ENCODE measurements at regions not wholly inside any gene's neighbourhood (a gene's known extent, or its start where the extent isn't known, plus 50 kb on each side); places are given as distances from the start of the nearest gene placed in this dataset.

DNA sequence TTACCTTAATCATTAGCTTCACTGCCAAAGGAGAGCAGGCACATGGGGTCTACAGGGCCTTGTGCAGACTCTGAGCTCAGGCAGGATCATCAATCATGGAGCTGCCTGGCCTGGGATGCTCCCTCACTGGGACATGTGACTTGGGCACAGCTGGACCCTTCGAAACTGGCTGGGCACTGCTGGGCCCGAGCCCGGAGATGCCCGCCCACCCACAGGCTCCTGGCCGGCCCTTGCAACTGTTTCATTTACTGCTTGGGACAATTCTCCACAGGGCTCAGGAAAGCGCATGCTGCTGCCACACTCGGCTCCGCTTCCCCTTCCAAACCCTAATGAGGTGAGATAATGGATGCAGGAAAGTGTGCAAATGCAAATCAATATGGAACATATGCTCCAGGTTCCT lies 387.5 kb downstream of the TRIM36 start:
- Histone ChIP-seq H3K4me1 (no peaks in the 10 kb centered on the region), H3K36me3 (no peaks in the 10 kb centered on the region), H3K4me3 (no peak overlapping the region), H3K9me3 (no peaks in the 10 kb centered on the region), H3K27me3 (peaks cover 0 to 5% (median 0%) of the 10 kb centered on the region in 9 donors), H3K27ac (no peak overlapping the region)
- intact Hi-C loops (cut with DNase I) = loop anchor here in 4 of 10 donors (10.0 kb wide), 3 partner anchors 767 to 1107 kb away; no protein-coding TSS in a partner anchor
- 86 to 90% (median 88%) methylated on average over 8 of the region's 8 CpGs for WGBS, 4 donors
- TF ChIP-seq POLR2A (IDR thresholded peaks at IDR 0.05) = no peak
- TF ChIP-seq, protein P1, sequence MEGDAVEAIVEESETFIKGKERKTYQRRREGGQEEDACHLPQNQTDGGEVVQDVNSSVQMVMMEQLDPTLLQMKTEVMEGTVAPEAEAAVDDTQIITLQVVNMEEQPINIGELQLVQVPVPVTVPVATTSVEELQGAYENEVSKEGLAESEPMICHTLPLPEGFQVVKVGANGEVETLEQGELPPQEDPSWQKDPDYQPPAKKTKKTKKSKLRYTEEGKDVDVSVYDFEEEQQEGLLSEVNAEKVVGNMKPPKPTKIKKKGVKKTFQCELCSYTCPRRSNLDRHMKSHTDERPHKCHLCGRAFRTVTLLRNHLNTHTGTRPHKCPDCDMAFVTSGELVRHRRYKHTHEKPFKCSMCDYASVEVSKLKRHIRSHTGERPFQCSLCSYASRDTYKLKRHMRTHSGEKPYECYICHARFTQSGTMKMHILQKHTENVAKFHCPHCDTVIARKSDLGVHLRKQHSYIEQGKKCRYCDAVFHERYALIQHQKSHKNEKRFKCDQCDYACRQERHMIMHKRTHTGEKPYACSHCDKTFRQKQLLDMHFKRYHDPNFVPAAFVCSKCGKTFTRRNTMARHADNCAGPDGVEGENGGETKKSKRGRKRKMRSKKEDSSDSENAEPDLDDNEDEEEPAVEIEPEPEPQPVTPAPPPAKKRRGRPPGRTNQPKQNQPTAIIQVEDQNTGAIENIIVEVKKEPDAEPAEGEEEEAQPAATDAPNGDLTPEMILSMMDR (IDR thresholded peaks at IDR 0.05) = no peak
- ATAC-seq = no peak
- DNase-seq = no peak

DNA sequence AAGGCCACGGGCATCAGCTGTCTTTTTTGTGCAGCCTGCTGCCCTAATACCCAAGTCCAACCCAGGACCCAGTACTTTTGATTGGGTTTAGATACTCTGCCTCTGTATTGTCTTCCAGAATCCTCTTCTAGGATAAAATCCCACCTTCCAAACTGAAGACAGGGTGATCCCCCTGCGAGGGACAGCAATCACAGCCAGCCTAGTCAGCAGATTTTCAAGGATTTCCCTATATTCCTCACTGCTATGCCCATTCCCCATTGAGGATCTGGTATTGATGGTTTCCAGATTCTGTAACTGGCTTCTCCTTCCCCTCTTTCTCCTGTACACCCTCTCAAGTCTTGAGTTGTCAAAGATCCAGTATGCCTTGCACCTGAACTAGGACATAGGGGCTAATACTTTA lies 389.4 kb downstream of the TRIM36 start:
- Histone ChIP-seq H3K4me3 (no peak overlapping the region), H3K27me3 (peaks cover 0 to 1% (median 0%) of the 10 kb centered on the region in 9 donors), H3K9me3 (no peaks in the 10 kb centered on the region), H3K4me1 (no peaks in the 10 kb centered on the region), H3K27ac (no peak overlapping the region), H3K36me3 (no peaks in the 10 kb centered on the region)
- TF ChIP-seq, protein P1 (IDR thresholded peaks at IDR 0.05) = no peak
- TF ChIP-seq POLR2A (IDR thresholded peaks at IDR 0.05) = no peak
- intact Hi-C loops (cut with DNase I) = loop anchor here in 4 of 10 donors (10.0 kb wide), 3 partner anchors 765 to 1105 kb away; no protein-coding TSS in a partner anchor
- WGBS, 4 donors = 65 to 77% (median 77%) methylated on average over 2 of the region's 2 CpGs
- ATAC-seq = no peak
- no peak for DNase-seq

DNA sequence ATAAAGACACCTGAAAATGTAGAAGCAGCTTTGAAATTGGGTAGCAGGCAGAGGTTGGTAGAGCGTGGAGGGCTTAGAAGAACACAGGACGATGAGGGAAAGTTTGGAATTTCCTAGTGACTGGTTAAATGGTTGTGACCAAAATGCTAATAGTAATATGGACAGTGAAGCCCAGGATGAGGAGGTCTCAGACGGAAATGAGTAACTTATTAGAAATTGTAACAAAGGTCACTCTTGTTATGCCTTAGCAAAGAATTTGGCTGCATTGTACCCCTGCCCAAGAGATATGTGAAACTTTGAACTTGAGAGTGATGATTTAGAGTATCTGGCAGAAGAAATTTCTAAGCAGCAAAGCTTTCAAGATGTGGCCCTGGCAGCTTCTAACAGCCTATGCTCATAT lies 382.5 kb downstream of the KCNN2 start:
- DNase-seq = no peak
- intact Hi-C loops (cut with DNase I) = no loop called here
- Histone ChIP-seq H3K4me3 (no peak overlapping the region), H3K9me3 (peaks cover 0 to 6% (median 0%) of the 10 kb centered on the region in 12 donors), H3K27me3 (no peaks in the 10 kb centered on the region), H3K36me3 (no peaks in the 10 kb centered on the region), H3K4me1 (no peaks in the 10 kb centered on the region), H3K27ac (no peak overlapping the region)
- TF ChIP-seq, protein P1 (IDR thresholded peaks at IDR 0.05) = no peak
- TF ChIP-seq POLR2A (IDR thresholded peaks at IDR 0.05) = no peak
- no peak for ATAC-seq
- WGBS, 4 donors = 64 to 73% (median 71%) methylated on average over 3 of the region's 3 CpGs

DNA sequence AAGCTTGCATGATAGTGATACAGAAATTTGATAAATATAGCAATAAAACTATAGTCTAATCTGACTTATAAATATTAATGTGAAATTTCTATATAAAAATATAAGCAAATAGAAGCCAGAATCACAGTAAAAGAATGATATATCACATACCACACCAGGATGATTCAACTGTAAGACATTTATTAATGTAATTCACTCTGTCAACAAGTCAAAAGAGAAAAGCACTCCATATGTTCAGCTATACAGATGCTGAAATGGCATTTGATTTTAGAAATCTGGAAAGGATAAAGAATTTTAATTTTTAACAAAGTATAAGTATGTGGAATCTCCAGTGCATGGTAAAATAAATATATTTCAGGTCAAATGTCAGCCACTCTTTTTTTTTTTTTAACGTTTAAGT lies 372.4 kb downstream of the KCNN2 start:
- ATAC-seq (no peak), DNase-seq (no peak)

More for the DNA sequence above, 372.4 kb downstream of the KCNN2 start:
- H3K4me1 ChIP-seq = no peaks in the 10 kb centered on the region
- H3K36me3 ChIP-seq = no peaks in the 10 kb centered on the region
- no peak overlapping the region for H3K4me3 ChIP-seq
- H3K27ac ChIP-seq = no peak overlapping the region
- peaks cover 0 to 13% (median 0%) of the 10 kb centered on the region in 12 donors for H3K9me3 ChIP-seq
- TF ChIP-seq, protein P1 (IDR thresholded peaks at IDR 0.05) = no peak
- intact Hi-C loops (cut with DNase I) = no loop called here
- 53 to 65% (median 59%) methylated on average over 1 of the region's 1 CpG for WGBS, 4 donors
- H3K27me3 ChIP-seq = no peaks in the 10 kb centered on the region
